Karpas-422 (cell line): ENCODE measurements at regions not wholly inside any gene's neighbourhood (a gene's known extent, or its start where the extent isn't known, plus 50 kb on each side); places are given as distances from the start of the nearest gene placed in this dataset.

Experiments
- DNase-seq: peaks from one replicate; pipeline ENCODE4 v3.0.0-alpha.2; 2015
- H2AFZ ChIP-seq: fragments of 200-600 bp; sonication (generic); 2 replicates; pipeline ENCODE4 v1.6.1; 2014; ENCODE audit warnings: antibody characterized with exemption, low read length, mixed read lengths
- H3K27ac ChIP-seq: fragments of 200-600 bp; sonication (generic); 2 replicates; pipeline ENCODE4 v1.5.1; 2014; ENCODE audit warnings: mild to moderate bottlenecking, low read length, moderate library complexity
- H3K27me3 ChIP-seq: fragments of 200-600 bp; sonication (generic); 2 replicates; pipeline ENCODE4 v1.6.1; 2014; ENCODE audit warnings: low read length, mixed read lengths
- H3K36me3 ChIP-seq: fragments of 200-600 bp; sonication (generic); 2 replicates; pipeline ENCODE4 v1.6.1; 2014; ENCODE audit warnings: low read length, mixed read lengths; ENCODE audit not compliant: insufficient read depth
- H3K4me1 ChIP-seq: fragments of 200-600 bp; sonication (generic); 2 replicates; pipeline ENCODE4 v1.6.1; 2014; ENCODE audit warnings: mild to moderate bottlenecking, low read length, mixed read lengths
- H3K4me2 ChIP-seq: fragments of 200-600 bp; sonication (generic); 2 replicates; pipeline ENCODE4 v1.6.1; 2014; ENCODE audit warnings: low read length, low read depth, mild to moderate bottlenecking; ENCODE audit not compliant: poor library complexity, severe bottlenecking
- H3K4me3 ChIP-seq: fragments of 200-600 bp; sonication (generic); 2 replicates; pipeline ENCODE4 v1.5.1; 2014; ENCODE audit warnings: mild to moderate bottlenecking, antibody characterized with exemption, low read length, mixed read lengths
- H3K79me2 ChIP-seq: fragments of 200-600 bp; sonication (generic); 2 replicates; pipeline ENCODE4 v1.6.1; 2014; ENCODE audit warnings: mild to moderate bottlenecking, low read length, mixed read lengths
- H3K9ac ChIP-seq: fragments of 200-600 bp; sonication (generic); 2 replicates; pipeline ENCODE4 v1.6.0; 2014; ENCODE audit warnings: low read length
- H3K9me2 ChIP-seq: fragments of 200-600 bp; sonication (generic), shearing (Covaris generic); replicated peaks from 2 replicates; pipeline ENCODE4 v1.6.0; 2014; ENCODE audit warnings: mild to moderate bottlenecking, low read length, moderate library complexity; ENCODE audit not compliant: insufficient read depth
- H3K9me3 ChIP-seq: fragments of 300-700, 200-600 bp; sonication (generic); 2 replicates; pipeline ENCODE4 v1.6.1; 2014; ENCODE audit warnings: low read length, mixed read lengths
- H4K20me1 ChIP-seq: fragments of 200-600 bp; sonication (generic); 2 replicates; pipeline ENCODE4 v1.6.1; 2014; ENCODE audit warnings: mild to moderate bottlenecking, antibody characterized with exemption, low read length, low read depth; ENCODE audit not compliant: insufficient read depth

DNA sequence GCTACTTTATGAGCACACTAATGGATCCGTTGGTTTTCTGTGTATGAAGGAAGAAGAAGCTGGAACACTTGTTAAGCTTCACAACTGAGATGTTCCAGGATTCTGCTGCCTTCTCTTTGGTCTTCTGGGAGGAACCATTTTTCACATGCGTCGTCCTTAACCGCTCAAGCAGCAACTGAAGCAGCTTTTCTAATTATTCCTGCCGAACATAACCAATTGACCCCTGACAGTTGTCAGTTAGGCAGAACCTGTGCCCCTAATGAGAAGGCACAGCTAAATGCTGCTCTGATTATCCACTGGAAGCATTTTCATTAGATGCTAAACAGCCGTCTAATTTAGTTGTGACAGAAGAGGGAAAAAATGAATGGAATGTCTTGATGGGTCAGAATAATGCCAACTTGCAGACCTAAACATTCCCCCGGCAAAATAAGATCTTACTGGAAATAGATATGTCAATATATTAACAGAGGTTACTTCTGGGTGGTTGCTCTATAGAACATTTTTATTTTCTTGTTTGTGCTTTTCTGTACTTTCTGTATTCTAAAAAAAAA lies 85.0 kb upstream of the SMLR1 start:
- H3K9ac ChIP-seq = no peak overlapping the region
- H4K20me1 ChIP-seq = no peaks in the 10 kb centered on the region
- no peak overlapping the region for H3K27ac ChIP-seq
- H3K4me3 ChIP-seq = no peak overlapping the region
- H3K4me2 ChIP-seq = no peak overlapping the region
- no peaks in the 10 kb centered on the region for H3K27me3 ChIP-seq
- no peak for DNase-seq
- no peaks in the 10 kb centered on the region for H3K36me3 ChIP-seq
- H3K79me2 ChIP-seq = no peaks in the 10 kb centered on the region
- H2AFZ ChIP-seq = no peak overlapping the region
- H3K9me2 ChIP-seq = no peaks in the 10 kb centered on the region
- H3K9me3 ChIP-seq = no peaks in the 10 kb centered on the region
- H3K4me1 ChIP-seq = no peaks in the 10 kb centered on the region

DNA sequence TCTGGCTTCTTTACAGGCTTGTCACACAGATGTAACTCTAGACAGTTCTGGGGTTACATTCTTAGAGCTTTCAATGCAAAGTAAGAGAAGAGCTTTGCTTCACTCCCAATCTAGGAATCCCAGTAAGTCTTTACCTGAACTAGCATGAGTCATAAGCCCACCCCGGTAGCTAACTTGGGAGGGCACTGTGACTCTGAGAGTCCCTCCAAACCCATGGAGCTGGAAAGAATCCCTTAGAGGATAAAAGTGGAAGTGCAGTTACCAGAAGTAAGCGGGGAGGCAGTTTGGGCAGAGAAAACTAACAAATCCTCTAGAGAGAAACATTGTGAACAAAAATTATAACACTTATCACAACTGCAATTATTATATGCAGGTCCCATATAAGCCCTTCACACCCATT lies 84.0 kb upstream of the SMLR1 start:
- no peaks in the 10 kb centered on the region for H4K20me1 ChIP-seq
- H3K4me2 ChIP-seq = no peak overlapping the region
- DNase-seq = no peak
- no peak overlapping the region for H3K27ac ChIP-seq
- no peak overlapping the region for H2AFZ ChIP-seq
- H3K79me2 ChIP-seq = no peaks in the 10 kb centered on the region
- no peaks in the 10 kb centered on the region for H3K9me3 ChIP-seq
- no peaks in the 10 kb centered on the region for H3K9me2 ChIP-seq
- no peak overlapping the region for H3K4me3 ChIP-seq
- H3K36me3 ChIP-seq = no peaks in the 10 kb centered on the region
- no peaks in the 10 kb centered on the region for H3K27me3 ChIP-seq
- no peaks in the 10 kb centered on the region for H3K4me1 ChIP-seq
- no peak overlapping the region for H3K9ac ChIP-seq

GRCh38 chr6:130744576-130745366 lies 82.4 kb upstream of the SMLR1 start:
- Histone ChIP-seq H3K27me3 (no peaks in the 10 kb centered on the region), H3K9me3 (no peaks in the 10 kb centered on the region), H4K20me1 (no peaks in the 10 kb centered on the region), H3K4me1 (no peaks in the 10 kb centered on the region), H3K79me2 (no peaks in the 10 kb centered on the region), H2AFZ (no peak overlapping the region), H3K4me3 (no peak overlapping the region), H3K4me2 (no peak overlapping the region), H3K27ac (no peak overlapping the region), H3K9ac (no peak overlapping the region), H3K36me3 (no peaks in the 10 kb centered on the region), H3K9me2 (no peaks in the 10 kb centered on the region)
- no peak for DNase-seq

DNA sequence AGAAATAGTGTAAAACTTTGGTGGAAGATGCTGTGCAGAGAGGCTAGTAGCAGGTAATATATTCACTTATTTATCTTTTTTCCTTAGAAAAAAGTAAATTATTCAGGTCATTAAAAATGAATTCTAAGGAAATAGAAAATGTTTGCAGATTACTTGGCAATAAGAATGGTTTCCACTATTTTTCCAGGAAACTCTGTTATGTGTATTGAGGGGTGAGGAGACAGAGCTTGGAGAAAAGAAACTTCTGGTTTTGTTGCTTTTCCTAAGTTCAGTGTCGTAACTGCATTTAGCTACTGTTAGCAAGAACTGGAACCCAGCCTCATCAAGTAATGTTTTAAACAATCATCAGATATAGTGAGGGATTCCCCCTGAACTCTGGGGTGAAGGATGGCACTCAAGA lies 79.2 kb upstream of the SMLR1 start:
- no peaks in the 10 kb centered on the region for H3K4me1 ChIP-seq
- H3K36me3 ChIP-seq = no peaks in the 10 kb centered on the region
- H3K4me3 ChIP-seq = no peak overlapping the region
- H3K9ac ChIP-seq = no peak overlapping the region
- no peak for DNase-seq
- H3K9me3 ChIP-seq = no peaks in the 10 kb centered on the region
- H3K27ac ChIP-seq = no peak overlapping the region
- no peaks in the 10 kb centered on the region for H3K79me2 ChIP-seq
- no peaks in the 10 kb centered on the region for H3K27me3 ChIP-seq
- no peaks in the 10 kb centered on the region for H3K9me2 ChIP-seq
- no peaks in the 10 kb centered on the region for H4K20me1 ChIP-seq
- H3K4me2 ChIP-seq = no peak overlapping the region
- H2AFZ ChIP-seq = no peak overlapping the region

DNA sequence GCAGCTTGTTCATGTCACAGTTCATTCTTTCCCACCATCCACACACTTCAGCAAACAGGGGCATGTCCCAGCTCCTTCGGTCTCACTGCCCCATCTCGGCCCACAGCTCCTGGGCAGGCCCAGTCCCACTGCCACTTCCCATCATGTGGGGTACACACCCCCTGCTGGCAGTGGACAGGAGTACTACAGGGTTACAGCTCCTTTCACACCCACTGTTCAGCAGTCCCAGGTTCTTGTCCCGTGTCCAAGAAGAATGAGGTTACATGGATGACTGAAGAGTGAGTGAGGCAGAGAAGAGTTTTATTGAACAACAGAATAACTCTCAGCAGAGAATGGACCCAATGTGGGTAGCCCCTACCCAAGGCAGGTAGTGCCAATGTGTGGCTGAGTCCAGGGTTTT lies 77.8 kb upstream of the SMLR1 start:
- no peaks in the 10 kb centered on the region for H3K79me2 ChIP-seq
- no peaks in the 10 kb centered on the region for H3K9me3 ChIP-seq
- H3K4me2 ChIP-seq = no peak overlapping the region
- no peak overlapping the region for H3K4me3 ChIP-seq
- no peak overlapping the region for H3K27ac ChIP-seq
- H3K9me2 ChIP-seq = no peaks in the 10 kb centered on the region
- peak; percentile 45 for DNase-seq
- no peaks in the 10 kb centered on the region for H4K20me1 ChIP-seq
- no peaks in the 10 kb centered on the region for H3K27me3 ChIP-seq
- H3K9ac ChIP-seq = no peak overlapping the region
- H3K36me3 ChIP-seq = no peaks in the 10 kb centered on the region
- H3K4me1 ChIP-seq = no peaks in the 10 kb centered on the region
- H2AFZ ChIP-seq = no peak overlapping the region

DNA sequence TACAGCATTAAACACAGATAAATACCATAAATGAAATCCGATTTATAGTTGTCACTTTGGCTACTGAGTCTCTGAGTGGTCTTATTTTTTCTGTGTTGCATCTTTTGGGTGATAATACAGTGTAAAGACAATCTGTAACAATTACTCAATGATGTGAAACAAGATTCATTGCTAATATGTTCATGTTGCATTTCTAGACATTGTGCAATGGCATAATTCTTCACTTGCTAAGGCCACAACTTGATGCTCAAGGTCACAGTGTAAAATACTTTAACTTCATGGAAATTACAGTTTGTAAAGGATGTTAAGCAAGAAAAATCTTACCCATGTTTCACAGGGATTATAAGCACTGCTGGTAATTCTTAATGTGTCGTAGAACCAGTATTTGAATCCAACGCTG lies 74.9 kb upstream of the SMLR1 start:
- Histone ChIP-seq H3K4me2 (no peak overlapping the region), H3K4me1 (no peaks in the 10 kb centered on the region), H3K27ac (no peak overlapping the region), H3K9ac (no peak overlapping the region), H3K36me3 (no peaks in the 10 kb centered on the region), H3K27me3 (no peaks in the 10 kb centered on the region), H3K9me3 (no peaks in the 10 kb centered on the region), H2AFZ (no peak overlapping the region), H3K79me2 (no peaks in the 10 kb centered on the region), H3K9me2 (no peaks in the 10 kb centered on the region), H4K20me1 (no peaks in the 10 kb centered on the region), H3K4me3 (no peak overlapping the region)
- DNase-seq = no peak

DNA sequence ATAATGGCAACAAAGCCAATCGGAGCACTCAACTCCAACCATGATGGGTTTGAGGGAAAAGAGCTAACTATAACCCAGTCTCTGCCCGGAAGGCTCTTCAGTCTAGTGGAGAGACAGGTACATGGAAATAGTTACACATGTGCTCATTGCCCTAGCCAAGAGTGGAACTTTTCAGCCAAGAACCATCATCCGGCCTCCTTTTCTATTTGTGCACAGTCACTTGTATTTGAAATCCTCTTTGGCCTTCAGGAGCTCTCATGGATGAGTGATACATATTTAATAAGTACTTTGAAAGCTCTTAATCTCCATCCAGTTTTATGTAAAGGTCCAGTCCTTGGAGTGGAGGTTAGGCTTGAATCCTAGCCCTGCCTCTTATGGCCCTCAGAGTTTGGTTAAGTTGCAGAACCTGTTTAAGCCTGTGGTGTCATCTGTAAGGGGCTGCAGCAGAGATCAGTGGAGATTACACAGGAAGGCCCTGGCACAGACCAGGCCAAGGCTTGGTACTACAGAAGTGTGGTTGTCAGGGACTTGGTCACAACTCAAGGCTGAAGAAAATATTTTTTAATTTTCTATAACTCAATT lies 72.3 kb upstream of the SMLR1 start:
- DNase-seq = no peak
- H3K36me3 ChIP-seq = no peaks in the 10 kb centered on the region
- H3K79me2 ChIP-seq = no peaks in the 10 kb centered on the region
- H3K4me2 ChIP-seq = no peak overlapping the region
- H3K9me2 ChIP-seq = no peaks in the 10 kb centered on the region
- no peak overlapping the region for H3K4me3 ChIP-seq
- H3K9me3 ChIP-seq = no peaks in the 10 kb centered on the region
- no peaks in the 10 kb centered on the region for H4K20me1 ChIP-seq
- no peak overlapping the region for H2AFZ ChIP-seq
- H3K9ac ChIP-seq = no peak overlapping the region
- no peak overlapping the region for H3K27ac ChIP-seq
- H3K4me1 ChIP-seq = no peaks in the 10 kb centered on the region
- no peaks in the 10 kb centered on the region for H3K27me3 ChIP-seq

DNA sequence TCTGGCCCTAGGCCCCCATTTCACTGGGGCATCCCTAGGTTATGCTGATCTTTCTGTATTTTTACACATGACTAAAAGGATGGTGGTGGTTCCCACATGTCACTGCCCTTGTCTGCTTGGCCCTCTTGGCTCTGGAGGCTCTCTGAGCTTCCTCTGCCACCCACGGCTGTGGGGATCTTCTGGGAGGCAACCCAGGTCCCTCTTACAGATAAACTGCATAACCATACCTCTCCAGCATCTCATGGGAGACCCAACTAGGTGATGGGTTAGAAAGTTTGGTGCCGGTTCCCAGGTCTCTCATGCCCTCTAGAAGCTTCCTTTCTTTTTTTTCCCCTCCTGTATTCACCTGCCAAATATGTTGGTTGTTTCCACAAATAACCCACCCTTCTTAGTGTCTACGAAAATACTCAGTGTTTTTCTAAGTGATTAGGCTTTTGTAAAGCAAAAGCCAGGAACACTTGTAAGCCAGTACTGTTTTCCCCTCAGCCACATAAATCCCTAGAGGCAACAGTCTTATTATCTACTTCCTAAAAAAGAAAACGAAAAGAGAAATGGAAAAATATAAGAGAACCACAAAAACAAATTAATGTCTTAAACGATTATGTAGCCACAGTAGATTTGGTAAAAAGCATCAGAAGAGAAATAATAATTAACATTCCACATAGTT lies 71.7 kb upstream of the SMLR1 start:
- H2AFZ ChIP-seq = no peak overlapping the region

More for the DNA sequence above, 71.7 kb upstream of the SMLR1 start:
- H3K9me2 ChIP-seq = no peaks in the 10 kb centered on the region
- no peaks in the 10 kb centered on the region for H3K9me3 ChIP-seq
- H3K27ac ChIP-seq = no peak overlapping the region
- H3K9ac ChIP-seq = no peak overlapping the region
- no peaks in the 10 kb centered on the region for H3K36me3 ChIP-seq
- H3K27me3 ChIP-seq = no peaks in the 10 kb centered on the region
- no peak overlapping the region for H3K4me2 ChIP-seq
- no peaks in the 10 kb centered on the region for H4K20me1 ChIP-seq
- DNase-seq = no peak
- H3K4me1 ChIP-seq = no peaks in the 10 kb centered on the region
- no peaks in the 10 kb centered on the region for H3K79me2 ChIP-seq
- H3K4me3 ChIP-seq = no peak overlapping the region
